HUES64 (cell line): ENCODE measurements at regions not wholly inside any gene's neighbourhood (a gene's known extent, or its start where the extent isn't known, plus 50 kb on each side); places are given as distances from the start of the nearest gene placed in this dataset.

Experiments used
- H3K27ac ChIP-seq: 2 replicates; pipeline ENCODE4 v1.7.0; 2013; ENCODE audit warnings: low read depth, low read length, inconsistent platforms
- H3K27me3 ChIP-seq: 2 replicates; pipeline ENCODE4 v1.6.1; 2013; ENCODE audit warnings: mild to moderate bottlenecking, low read length; ENCODE audit not compliant: insufficient read depth
- H3K36me3 ChIP-seq: 2 replicates; pipeline ENCODE4 v1.6.1; 2013; ENCODE audit warnings: mild to moderate bottlenecking, low read length; ENCODE audit not compliant: insufficient read depth
- H3K4me1 ChIP-seq: 2 replicates; pipeline ENCODE4 v1.6.1; 2013; ENCODE audit warnings: mild to moderate bottlenecking, low read length, moderate library complexity; ENCODE audit not compliant: insufficient read depth
- H3K4me3 ChIP-seq: 2 replicates; pipeline ENCODE4 v1.5.1; 2013; ENCODE audit warnings: mild to moderate bottlenecking, low read length, moderate library complexity
- H3K9ac ChIP-seq: 2 replicates; pipeline ENCODE4 v1.6.1; 2013; ENCODE audit warnings: mild to moderate bottlenecking, low read depth, low read length
- H3K9me3 ChIP-seq: 2 replicates; pipeline ENCODE4 v1.6.1; 2013; ENCODE audit warnings: low read depth, low read length; ENCODE audit not compliant: insufficient read depth
- WGBS: fragments of 150-250, 120-280 bp; methylation state at CpG from one replicate; pipeline ENCODE4 v1.1.7; 2013; ENCODE audit warnings: missing lambda C conversion rate; 5-methylcytosine and 5-hydroxymethylcytosine counted together

GRCh38 chr9:86638109-86638508, 283.9 kb upstream of the TUT7 start:
- Histone ChIP-seq H3K27ac (no peak overlapping the region), H3K27me3 (no peaks in the 10 kb centered on the region), H3K36me3 (no peaks in the 10 kb centered on the region), H3K4me1 (peaks cover 3% of the 10 kb centered on the region; the same call in 1 of the 2 replicates), H3K9ac (no peak overlapping the region), H3K4me3 (no peak overlapping the region), H3K9me3 (0 out of 2 replicates have a peak, but pooled peaks cover 9% of the 10 kb centered on the region)
- 70% methylated on average over 1 of the region's 1 CpG for WGBS

- H3K27ac ChIP-seq, result no peak overlapping the region
- H3K36me3 ChIP-seq, result no peaks in the 10 kb centered on the region
- H3K4me3 ChIP-seq, result no peak overlapping the region
- H3K9ac ChIP-seq, result no peak overlapping the region
- no peaks in the 10 kb centered on the region for H3K4me1 ChIP-seq
- 43% methylated on average over 11 of the region's 11 CpGs for WGBS
- H3K9me3 ChIP-seq, result 0 out of 2 replicates have a peak, but pooled peaks cover 9% of the 10 kb centered on the region
- no peaks in the 10 kb centered on the region for H3K27me3 ChIP-seq
Observed at GRCh38 chr9:86637515-86637914, 283.3 kb upstream of the TUT7 start.

- Histone ChIP-seq H3K4me3 (no peak overlapping the region), H3K27me3 (no peaks in the 10 kb centered on the region), H3K27ac (no peak overlapping the region), H3K9me3 (0 out of 2 replicates have a peak, but pooled peaks cover 9% of the 10 kb centered on the region), H3K4me1 (no peaks in the 10 kb centered on the region), H3K9ac (no peak overlapping the region), H3K36me3 (no peaks in the 10 kb centered on the region)
- WGBS, result 86% methylated on average over 4 of the region's 4 CpGs
Observed at GRCh38 chr9:86636519-86636918, 282.3 kb upstream of the TUT7 start.

- no peak overlapping the region for H3K4me3 ChIP-seq
- no peak overlapping the region for H3K9ac ChIP-seq
- H3K36me3 ChIP-seq, result no peaks in the 10 kb centered on the region
- no peaks in the 10 kb centered on the region for H3K4me1 ChIP-seq
- no peaks in the 10 kb centered on the region for H3K27me3 ChIP-seq
- H3K27ac ChIP-seq, result no peak overlapping the region
- 92% methylated on average over 6 of the region's 6 CpGs for WGBS
- H3K9me3 ChIP-seq, result 0 out of 2 replicates have a peak, but pooled peaks cover 9% of the 10 kb centered on the region
Observed at GRCh38 chr9:86636038-86636437, 281.8 kb upstream of the TUT7 start.

- no peaks in the 10 kb centered on the region for H3K4me1 ChIP-seq
- WGBS, result 91% methylated on average over 1 of the region's 1 CpG
- no peak overlapping the region for H3K4me3 ChIP-seq
Observed at GRCh38 chr9:86634501-86634900, 280.3 kb upstream of the TUT7 start.

GRCh38 chr9:86633945-86634344, 279.7 kb upstream of the TUT7 start:
- Histone ChIP-seq H3K9me3 (0 out of 2 replicates have a peak, but pooled peaks cover 9% of the 10 kb centered on the region), H3K27me3 (no peaks in the 10 kb centered on the region), H3K27ac (no peak overlapping the region), H3K9ac (no peak overlapping the region), H3K36me3 (no peaks in the 10 kb centered on the region), H3K4me3 (no peak overlapping the region), H3K4me1 (no peaks in the 10 kb centered on the region)
- WGBS, result 88% methylated on average over 3 of the region's 3 CpGs

More at GRCh38 chr9:86634501-86634900, 280.3 kb upstream of the TUT7 start:
- Histone ChIP-seq H3K27ac (no peak overlapping the region), H3K27me3 (no peaks in the 10 kb centered on the region), H3K36me3 (no peaks in the 10 kb centered on the region), H3K9ac (no peak overlapping the region), H3K9me3 (0 out of 2 replicates have a peak, but pooled peaks cover 9% of the 10 kb centered on the region)

- Histone ChIP-seq H3K9ac (no peak overlapping the region), H3K27ac (no peak overlapping the region), H3K4me1 (no peaks in the 10 kb centered on the region), H3K9me3 (0 out of 2 replicates have a peak, but pooled peaks cover 9% of the 10 kb centered on the region), H3K36me3 (no peaks in the 10 kb centered on the region), H3K27me3 (no peaks in the 10 kb centered on the region), H3K4me3 (no peak overlapping the region)
- 93% methylated on average over 4 of the region's 4 CpGs for WGBS
Observed at GRCh38 chr9:86632537-86632936, 278.3 kb upstream of the TUT7 start.

- H3K36me3 ChIP-seq, result no peaks in the 10 kb centered on the region
- H3K9ac ChIP-seq, result no peak overlapping the region
- WGBS, result 94% methylated on average over 3 of the region's 3 CpGs
- no peak overlapping the region for H3K27ac ChIP-seq
- peaks cover 5% of the 10 kb centered on the region for H3K4me1 ChIP-seq
- H3K27me3 ChIP-seq, result no peaks in the 10 kb centered on the region
- 0 out of 2 replicates have a peak, but pooled peaks cover 3% of the 10 kb centered on the region for H3K9me3 ChIP-seq
- H3K4me3 ChIP-seq, result no peak overlapping the region
Observed at GRCh38 chr9:86629530-86629929, 275.3 kb upstream of the TUT7 start.

- no peaks in the 10 kb centered on the region for H3K9me3 ChIP-seq
- H3K4me3 ChIP-seq, result no peak overlapping the region
- 94% methylated on average over 5 of the region's 5 CpGs for WGBS
- no peak overlapping the region for H3K27ac ChIP-seq
- H3K4me1 ChIP-seq, result peaks cover 6% of the 10 kb centered on the region
- H3K27me3 ChIP-seq, result no peaks in the 10 kb centered on the region
- H3K9ac ChIP-seq, result no peak overlapping the region
- no peaks in the 10 kb centered on the region for H3K36me3 ChIP-seq
Observed at GRCh38 chr9:86626802-86627201, 272.6 kb upstream of the TUT7 start.

GRCh38 chr9:86624630-86625029, 270.4 kb upstream of the TUT7 start:
- Histone ChIP-seq H3K4me1 (peaks cover 6% of the 10 kb centered on the region), H3K27me3 (no peaks in the 10 kb centered on the region), H3K36me3 (no peaks in the 10 kb centered on the region), H3K9me3 (no peaks in the 10 kb centered on the region), H3K27ac (no peak overlapping the region), H3K9ac (no peak overlapping the region), H3K4me3 (no peak overlapping the region)
- WGBS, result 41% methylated on average over 5 of the region's 5 CpGs

- Histone ChIP-seq H3K27me3 (no peaks in the 10 kb centered on the region), H3K27ac (peak overlapping the region; percentile 42; the same call in 1 of the 2 replicates), H3K36me3 (no peaks in the 10 kb centered on the region), H3K4me1 (peaks cover 12% of the 10 kb centered on the region; the same call in 1 of the 2 replicates), H3K4me3 (no peak overlapping the region), H3K9me3 (no peaks in the 10 kb centered on the region), H3K9ac (peak overlapping the region; percentile 3; the same call in 1 of the 2 replicates)
- 85% methylated on average over 6 of the region's 6 CpGs for WGBS
Observed at GRCh38 chr9:86614871-86615849, 260.9 kb upstream of the TUT7 start.
